ENCODE measurements at regions not wholly inside any gene's neighbourhood (a gene's known extent, or its start where the extent isn't known, plus 50 kb on each side); places are given as distances from the start of the nearest gene placed in this dataset.
"Not testable (repeated sequence)": the region's sequence is repeated elsewhere in the genome, so short reads cannot be mapped to it uniquely, and the experiment has no call there.

GRCh38 chr10:78651287-78651686 is 417.5 kb upstream of the ZMIZ1 start:
- no peak for DNase-seq (ENCODE audit: low read depth)

- no peak for DNase-seq (ENCODE audit: low read depth)
These were observed 415.2 kb upstream of the ZMIZ1 start for GRCh38 chr10:78653555-78653954.

GRCh38 chr10:78654047-78654590 is 414.6 kb upstream of the ZMIZ1 start:
- no peak for DNase-seq (ENCODE audit: low read depth)

- no peak for DNase-seq (ENCODE audit: low read depth)
These were observed 412.8 kb upstream of the ZMIZ1 start for GRCh38 chr10:78655979-78656378.

- no peak for DNase-seq (ENCODE audit: low read depth)
These were observed 412.2 kb upstream of the ZMIZ1 start for GRCh38 chr10:78656417-78657162.

GRCh38 chr10:78657163-78657861 is 411.5 kb upstream of the ZMIZ1 start:
- DNase-seq (ENCODE audit: low read depth): peak; percentile 66

GRCh38 chr10:78657862-78658165 is 411.0 kb upstream of the ZMIZ1 start:
- no peak for DNase-seq (ENCODE audit: low read depth)

GRCh38 chr10:78658645-78659597 is 409.8 kb upstream of the ZMIZ1 start:
- DNase-seq (ENCODE audit: low read depth): no peak

GRCh38 chr10:78659598-78659967 is 409.2 kb upstream of the ZMIZ1 start:
- DNase-seq (ENCODE audit: low read depth): no peak

- no peak for DNase-seq (ENCODE audit: low read depth)
These were observed 408.2 kb upstream of the ZMIZ1 start for GRCh38 chr10:78660446-78661106.

- DNase-seq (ENCODE audit: low read depth): no peak
These were observed 405.0 kb upstream of the ZMIZ1 start for GRCh38 chr10:78663721-78664120.

GRCh38 chr10:78664929-78665553 is 403.7 kb upstream of the ZMIZ1 start:
- DNase-seq (ENCODE audit: low read depth): no peak

- DNase-seq (ENCODE audit: low read depth): no peak
These were observed 395.8 kb upstream of the ZMIZ1 start for GRCh38 chr10:78672918-78673317.

- DNase-seq (ENCODE audit: low read depth): not testable (repeated sequence)
These were observed 387.6 kb upstream of the ZMIZ1 start for GRCh38 chr10:78681141-78681540.

- not testable (repeated sequence) for DNase-seq (ENCODE audit: low read depth)
These were observed 386.8 kb upstream of the ZMIZ1 start for GRCh38 chr10:78681986-78682385.

GRCh38 chr10:78684947-78685346 is 383.8 kb upstream of the ZMIZ1 start:
- no peak for DNase-seq (ENCODE audit: low read depth)

- no peak for DNase-seq (ENCODE audit: low read depth)
These were observed 383.2 kb upstream of the ZMIZ1 start for GRCh38 chr10:78685466-78686103.

- no peak for DNase-seq (ENCODE audit: low read depth)
These were observed 382.2 kb upstream of the ZMIZ1 start for GRCh38 chr10:78686444-78687060.

GRCh38 chr10:78687626-78688025 is 381.1 kb upstream of the ZMIZ1 start:
- no peak for DNase-seq (ENCODE audit: low read depth)

GRCh38 chr10:78688230-78688900 is 380.4 kb upstream of the ZMIZ1 start:
- DNase-seq (ENCODE audit: low read depth): no peak

Data from activated T-cell treated with anti-CD3 and anti-CD28 coated beads for 48 hours (primary cell).